Activated T-helper 9 cell treated with anti-CD3 and anti-CD28 coated beads, Interleukin-2, amount 50 U/mL, for 16 hours (primary cell): ENCODE measurements at regions not wholly inside any gene's neighbourhood (a gene's known extent, or its start where the extent isn't known, plus 50 kb on each side); places are given as distances from the start of the nearest gene placed in this dataset.

Source experiments
- DNase-seq: peaks from one replicate; pipeline ENCODE4 v3.0.0-alpha.2; 2020; ENCODE audit warnings: low read depth

DNA sequence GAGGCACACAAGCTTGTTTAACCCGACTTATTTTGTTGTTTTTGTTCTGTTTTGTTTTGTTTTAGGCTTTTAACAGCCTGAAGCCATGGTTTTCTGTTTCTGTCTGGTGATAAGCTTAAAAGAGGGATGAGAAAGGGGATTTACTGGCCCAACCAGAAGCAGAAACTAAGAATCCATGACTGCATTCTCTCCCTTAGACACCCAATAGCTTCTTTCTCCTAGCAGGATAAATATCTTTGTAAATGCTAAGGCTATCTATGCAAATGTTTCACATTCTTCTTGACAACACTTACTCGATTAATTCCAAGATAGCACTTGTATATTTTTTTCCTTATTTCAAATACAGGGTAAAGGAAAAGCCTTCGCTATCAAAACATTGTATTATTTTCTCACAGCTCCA lies 53.7 kb upstream of the SMAD1 start:
- no peak for DNase-seq

DNA sequence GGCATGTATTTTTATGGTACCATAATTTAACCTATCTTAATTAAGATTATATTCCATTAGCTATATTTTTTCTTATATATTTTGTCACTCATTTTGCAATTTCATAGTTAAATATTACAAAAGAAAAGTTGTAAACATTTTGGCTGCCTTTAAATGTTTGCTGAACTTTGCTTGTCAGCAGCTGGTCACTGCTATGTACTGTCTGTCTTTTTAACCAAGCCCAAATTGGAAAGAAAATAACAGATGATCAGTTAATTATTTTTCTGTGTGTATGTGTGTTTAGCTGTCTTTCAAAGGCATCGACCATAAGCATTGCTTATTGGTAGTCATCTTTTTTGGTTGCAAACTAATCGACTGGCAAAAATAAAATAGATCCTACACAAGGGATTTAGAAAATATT lies 54.4 kb upstream of the SMAD1 start:
- no peak for DNase-seq

DNA sequence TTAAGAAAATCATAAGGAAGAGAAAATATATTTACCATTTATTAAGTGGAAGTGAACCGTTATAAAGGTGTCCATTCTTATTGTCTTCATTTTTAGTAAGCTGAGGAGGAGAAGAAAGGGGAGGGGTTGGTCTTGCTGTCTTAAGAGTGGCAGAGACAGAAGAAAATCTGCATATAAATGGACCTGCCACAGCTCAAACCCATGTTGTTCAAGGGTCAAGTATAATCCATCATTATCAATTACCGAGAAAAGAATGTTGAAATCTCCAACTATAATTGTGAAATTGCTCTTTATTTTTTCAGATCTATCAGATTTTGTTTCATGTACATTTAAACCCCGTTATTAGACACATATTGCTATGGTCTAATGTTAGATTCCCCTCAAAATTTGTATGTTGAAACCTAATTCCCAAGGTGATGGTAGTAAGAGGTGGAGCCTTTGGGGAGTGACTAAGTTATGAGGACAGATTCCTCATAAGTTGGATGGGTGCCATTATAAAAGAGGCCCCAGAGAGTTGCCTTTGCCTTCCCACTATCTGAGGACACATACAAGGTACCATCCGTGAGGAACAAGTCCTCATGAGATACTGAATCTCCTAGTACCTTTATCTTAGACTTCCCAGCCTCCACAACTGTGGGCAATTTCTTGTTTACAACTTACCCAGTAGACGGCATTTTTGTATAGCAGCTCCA lies 58.5 kb upstream of the SMAD1 start:
- DNase-seq = no peak

DNA sequence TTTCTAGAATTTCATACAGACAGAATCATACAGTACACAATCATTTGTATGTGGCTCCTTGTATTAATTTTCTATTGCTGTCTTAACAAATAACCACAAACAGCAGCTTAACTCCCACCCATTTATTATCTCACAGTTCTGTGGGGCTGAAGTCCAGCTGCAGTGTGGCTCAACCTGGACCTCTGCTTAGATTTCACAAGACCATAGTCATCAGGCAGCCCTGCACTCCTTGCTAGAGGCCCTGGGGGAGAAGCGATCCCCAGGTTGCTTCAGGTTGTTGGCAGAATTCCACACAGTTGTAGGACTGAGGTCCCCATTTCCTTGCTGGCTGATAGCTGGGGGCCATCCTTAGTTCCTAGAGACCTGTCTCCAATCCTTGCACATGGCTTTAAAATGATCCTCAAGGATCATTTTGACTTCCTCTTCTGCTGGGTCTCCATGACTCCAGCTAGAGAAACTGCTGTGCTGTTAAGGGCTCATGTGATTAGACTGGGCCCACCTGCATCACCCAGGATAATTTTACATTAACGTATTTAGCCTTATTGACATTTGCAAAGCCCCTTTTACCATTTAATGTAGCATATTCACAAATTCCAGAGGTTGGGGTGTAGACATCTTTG lies 60.9 kb upstream of the SMAD1 start:
- no peak for DNase-seq

DNA sequence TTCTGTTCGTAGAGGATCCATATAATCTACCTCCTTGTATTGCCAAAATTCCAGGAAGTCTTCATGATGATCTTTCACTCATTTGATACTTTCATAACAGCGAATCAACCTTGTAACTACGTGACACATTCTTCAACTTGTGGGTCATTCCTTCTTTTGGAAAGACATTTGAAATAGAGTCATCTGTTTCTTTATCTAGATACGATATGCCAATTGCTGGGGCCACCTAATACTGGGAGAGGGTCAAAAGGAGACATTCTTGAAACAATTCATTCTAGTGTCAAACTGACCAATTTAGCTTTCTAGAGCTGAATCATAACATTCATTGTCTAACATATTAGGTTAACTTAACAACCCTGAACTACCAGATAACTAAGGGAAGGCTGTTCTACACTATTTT lies 62.9 kb upstream of the SMAD1 start:
- DNase-seq = no peak

DNA sequence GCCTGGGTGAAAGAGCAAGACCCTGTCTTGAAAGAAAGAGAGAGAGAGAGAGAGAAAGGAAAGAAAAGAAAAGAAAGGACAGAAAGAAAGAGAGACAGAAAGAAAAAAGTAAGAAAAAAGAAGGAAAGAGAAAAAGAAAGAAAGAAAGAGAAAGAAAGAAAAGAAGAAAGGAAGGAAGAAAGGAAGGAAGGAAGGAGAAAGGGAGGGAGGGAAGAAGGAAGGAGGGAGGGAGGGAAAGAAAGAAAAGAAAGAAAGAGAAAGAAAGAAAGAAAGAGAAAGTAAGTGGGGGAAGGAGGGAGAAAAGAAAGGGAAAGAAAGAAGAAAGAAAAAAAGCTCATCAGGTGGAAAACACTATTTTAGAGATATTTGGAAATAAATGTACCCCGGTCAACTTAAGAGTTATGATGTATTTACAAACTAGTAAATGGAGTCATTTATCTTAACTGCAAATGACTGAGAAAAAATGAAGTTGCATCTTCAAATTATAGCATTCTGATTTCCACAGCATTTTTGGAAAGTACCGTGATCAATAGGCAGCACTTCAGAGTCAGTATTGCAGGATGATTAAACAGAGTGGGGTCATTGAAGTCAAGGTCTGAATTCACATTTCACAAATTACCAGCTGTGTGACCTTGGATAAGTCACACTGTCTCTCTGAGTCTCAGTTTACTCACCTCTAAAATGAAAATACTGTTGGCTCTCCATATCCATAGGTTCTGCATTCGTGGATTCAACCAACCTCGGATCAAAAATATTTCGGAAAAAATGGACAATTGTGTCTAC lies 64.1 kb upstream of the SMAD1 start:
- DNase-seq = no peak

DNA sequence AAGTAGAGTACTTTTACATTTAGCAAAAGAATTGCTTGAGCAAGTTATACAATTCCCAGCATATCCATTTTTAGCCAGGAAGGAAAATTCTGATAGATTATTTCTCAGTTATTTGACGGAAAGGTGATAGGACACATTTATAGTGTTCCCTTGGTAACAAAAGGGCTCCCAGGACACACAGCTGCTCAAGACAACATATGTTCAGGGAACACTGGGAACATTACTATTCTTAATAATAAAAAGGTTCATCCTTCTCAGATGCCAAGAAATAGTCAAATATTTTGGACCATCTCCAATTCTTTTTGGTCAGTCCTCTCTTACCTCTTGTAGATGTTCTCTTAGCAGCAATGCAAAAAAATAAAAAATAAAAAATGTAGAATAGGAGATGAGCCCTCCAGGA lies 66.8 kb upstream of the SMAD1 start:
- DNase-seq = no peak

DNA sequence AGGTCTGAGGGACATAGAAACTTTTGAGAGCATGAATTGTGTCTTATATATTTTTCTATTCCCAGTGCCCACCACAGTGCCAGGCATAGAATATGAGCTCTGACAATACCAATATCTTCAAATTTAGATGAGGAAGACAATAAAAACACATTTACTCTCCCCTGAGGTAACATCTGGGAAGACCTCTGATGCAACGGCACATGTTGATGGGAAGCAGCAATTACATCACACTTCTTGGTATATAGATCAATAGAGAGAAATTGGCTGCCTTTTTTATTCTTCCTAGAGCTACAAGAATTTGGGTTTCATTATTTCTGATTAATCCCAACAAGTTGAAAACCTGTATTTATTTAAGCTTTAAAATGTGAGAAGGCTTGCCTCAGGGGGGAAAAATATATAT lies 67.4 kb upstream of the SMAD1 start:
- DNase-seq = no peak

DNA sequence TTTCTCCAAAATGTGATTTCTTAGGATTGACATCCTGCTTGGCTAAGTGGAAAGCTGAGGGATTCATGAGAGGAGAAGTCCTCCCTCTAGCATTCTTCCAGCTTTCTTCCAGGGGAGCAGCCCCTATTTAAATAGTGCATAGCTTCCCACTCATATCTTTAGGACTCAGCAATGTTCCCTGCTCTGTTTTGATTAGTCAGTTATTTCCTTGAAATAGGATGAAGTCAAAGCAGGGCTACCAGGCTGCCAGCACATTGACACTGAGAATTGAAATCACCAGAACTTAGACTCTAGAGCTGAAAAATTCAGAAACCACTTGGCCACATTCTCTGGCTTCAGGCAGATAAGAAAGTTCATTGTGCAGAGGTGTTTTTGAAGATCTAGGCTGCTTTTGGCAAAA lies 74.7 kb upstream of the SMAD1 start:
- no peak for DNase-seq

DNA sequence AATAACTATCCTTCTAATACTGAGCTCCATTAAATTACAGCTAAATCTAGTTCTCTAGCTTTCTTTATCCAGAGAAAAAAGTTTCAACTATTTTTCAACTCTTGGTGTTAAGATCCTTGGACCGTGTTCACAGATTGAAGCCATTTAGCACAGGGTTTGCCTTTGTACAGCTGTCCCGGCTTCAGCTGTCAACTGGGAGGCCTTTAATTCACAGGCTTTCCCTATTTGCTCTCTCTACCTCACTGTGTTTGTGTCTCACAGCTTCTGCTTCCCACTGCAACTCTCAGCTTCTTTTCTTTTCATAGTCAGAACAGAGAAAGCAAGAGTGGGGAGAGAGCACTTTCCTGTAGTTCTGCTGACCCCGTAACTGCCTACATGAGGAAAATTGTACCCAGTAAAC lies 76.9 kb upstream of the SMAD1 start:
- no peak for DNase-seq

DNA sequence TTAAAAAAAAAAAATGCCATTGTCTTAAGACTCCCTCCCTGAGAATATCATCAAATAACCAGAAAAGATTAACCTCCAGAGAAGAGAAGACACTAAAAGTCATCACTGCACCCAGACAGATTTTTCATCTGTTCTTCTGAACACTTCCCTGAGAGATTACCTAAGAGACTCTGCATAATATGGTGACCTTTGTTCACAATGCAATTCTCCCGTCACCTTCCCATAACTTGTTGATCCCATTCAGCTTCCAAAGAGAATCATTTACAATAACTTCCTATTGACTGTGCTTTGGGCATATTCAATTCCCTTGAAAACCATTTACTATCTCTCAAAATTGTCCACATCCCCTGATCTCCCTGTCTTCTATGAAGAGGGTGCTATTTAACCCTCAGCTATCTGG lies 85.1 kb upstream of the SMAD1 start:
- DNase-seq = no peak

DNA sequence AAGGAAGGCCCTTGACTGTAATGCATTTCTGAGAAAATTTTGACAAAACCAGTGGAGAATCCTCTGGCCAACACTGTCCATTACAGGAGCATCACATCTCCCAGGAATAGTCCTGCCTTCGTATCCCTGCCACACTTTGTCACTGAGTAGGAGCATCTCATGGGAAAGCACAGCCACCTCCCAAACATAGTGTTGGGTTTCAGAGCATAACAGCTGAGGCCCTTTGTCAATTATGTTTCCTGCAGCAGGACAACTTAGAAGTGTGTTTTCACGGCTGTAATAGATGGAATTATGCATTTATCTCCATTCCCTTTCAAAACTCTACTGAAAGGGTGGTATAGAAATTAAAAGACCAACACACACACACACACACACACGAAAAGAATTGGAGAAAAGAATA lies 91.1 kb upstream of the SMAD1 start:
- no peak for DNase-seq

DNA sequence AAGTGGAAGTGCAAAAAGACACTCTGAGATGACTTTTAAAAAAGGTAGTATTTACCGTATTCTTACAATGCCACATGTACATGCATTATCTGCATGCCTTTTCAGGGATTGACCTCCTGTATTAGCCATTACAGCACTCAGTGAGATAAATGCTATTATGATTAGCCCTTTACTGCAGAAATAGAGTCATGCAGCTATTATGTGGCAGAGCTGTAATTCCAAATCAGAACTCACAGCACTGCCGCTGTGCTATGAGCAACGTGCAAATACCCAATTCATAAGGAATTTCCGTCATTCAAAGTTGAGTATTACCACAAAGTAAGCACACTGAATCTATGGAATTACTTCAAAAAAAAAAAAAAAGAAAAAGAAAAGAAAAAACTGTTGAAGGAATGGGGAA lies 92.1 kb upstream of the SMAD1 start:
- DNase-seq = no peak

DNA sequence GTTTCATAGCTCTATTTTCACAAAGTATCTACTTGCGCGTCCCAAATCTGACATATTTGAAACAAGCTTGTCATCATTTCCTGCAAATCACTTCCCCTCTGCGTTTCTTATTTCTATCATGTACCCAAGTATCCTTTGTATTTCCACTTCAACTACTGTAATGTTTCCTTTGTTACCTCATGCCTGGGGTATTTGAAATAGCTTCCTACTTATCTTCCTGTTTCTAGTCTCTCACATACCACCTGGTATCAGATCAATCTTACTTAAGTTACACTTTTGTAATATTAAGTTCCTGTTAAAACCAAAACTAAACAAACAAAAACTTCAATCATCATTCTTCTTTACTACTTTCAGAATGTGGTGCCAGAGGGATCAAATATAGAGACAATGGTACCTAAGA lies 93.6 kb upstream of the SMAD1 start:
- no peak for DNase-seq

DNA sequence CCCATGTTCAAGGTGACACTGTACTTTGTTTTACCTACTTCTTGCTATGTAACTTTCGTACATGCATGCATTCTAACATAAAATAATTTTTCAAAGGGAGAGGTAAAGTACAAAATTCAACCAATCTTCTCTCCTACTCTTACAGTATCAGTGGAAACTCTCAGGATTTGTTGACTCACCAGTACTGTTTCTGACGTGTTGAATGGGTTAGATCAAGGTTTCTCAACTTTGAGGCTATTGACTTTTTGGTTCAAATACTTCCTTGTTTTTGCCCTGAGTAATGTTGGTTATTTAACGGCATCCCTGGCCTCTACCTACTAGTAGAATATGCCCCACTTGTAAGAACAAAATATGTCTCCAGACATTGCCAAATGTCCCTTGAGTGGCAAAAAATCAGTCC lies 94.6 kb upstream of the SMAD1 start:
- DNase-seq = no peak

DNA sequence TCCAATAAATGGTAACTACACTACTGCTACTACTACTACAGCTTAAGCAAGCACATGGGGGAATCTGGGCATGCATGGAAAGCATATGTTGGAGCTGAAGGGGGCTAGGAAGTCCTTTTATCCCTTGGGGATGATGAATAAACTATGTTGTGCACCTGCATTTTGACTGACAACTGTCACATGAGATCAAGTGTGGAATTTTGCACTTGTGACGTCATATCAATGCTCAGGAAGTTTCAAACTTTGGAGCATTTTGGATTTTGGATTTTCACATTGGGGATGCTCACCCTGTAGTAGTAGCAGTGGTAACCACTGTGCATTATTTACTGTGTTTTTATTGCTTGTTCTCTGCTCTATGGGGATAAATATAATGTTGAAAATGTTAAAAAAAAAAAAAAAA lies 100.5 kb upstream of the SMAD1 start:
- DNase-seq = no peak

DNA sequence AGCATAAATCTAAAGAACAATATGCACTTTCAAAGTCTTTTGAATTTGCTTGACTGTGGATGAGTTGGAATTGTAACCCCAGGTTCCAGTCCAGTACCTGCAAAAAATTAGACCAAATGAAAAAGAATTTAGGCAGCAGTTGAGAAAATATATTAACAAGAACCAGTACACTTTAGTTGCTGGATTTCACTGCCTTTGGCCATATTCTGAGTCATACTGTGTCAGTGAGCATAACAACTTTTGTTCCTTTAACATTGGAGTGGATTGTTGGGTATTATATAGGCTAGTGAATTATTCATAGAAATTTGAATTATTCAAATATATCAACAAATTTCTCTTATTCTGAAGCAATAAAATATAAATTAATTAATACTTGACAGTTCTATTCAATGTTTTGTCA lies 101.5 kb upstream of the SMAD1 start:
- no peak for DNase-seq

DNA sequence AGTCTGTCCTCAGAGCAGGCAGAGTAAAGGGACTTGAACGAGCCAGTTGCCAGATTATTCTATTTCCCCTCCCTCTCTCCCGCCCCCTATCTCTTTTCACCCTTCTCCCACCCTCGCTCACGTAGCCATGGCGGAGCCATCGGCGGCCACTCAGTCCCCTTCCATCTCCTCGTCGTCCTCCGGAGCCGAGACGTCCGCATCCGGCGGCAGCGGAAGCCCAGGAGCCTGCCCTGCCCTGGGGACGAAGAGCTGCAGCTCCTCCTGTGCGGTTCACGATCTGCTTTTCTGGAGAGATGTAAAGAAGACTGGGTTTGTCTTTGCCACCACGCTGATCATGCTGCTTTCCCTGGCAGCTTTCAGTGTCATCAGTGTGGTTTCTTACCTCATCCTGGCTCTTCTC lies 106.2 kb upstream of the SMAD1 start:
- DNase-seq = no peak

DNA sequence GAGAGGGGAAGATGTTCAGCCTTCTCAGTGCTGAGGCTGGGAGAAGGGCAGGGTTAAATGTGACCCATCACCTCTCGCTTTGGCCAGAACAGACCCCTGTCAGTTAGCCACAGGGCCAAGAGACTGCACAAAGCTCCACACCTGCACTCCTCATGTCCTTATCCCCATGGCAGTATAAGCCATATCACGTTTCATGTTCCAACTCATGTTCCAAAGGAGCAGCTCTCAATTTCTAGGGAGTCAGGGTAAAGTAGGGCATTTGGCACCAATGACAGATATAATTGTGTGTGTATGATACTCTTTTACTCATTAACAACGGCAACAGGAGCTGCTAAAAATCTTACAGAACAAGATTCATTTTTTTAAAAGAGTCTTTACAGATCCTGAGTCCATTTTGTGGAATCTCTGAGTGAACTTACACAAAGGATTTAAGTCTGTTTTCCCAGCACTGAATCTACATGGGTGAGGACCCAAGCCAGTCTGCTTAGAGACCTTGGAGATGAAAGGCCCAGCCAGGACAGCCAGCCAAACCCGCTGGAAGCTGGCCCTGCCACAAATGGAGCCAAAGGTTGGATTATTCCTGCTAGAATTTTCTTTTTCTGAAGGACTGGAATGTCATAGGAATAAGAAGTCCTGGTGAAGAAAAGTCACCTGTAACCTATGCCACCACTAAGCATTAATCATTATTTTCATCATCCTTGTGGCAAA lies 129.1 kb upstream of the SMAD1 start:
- DNase-seq = no peak

DNA sequence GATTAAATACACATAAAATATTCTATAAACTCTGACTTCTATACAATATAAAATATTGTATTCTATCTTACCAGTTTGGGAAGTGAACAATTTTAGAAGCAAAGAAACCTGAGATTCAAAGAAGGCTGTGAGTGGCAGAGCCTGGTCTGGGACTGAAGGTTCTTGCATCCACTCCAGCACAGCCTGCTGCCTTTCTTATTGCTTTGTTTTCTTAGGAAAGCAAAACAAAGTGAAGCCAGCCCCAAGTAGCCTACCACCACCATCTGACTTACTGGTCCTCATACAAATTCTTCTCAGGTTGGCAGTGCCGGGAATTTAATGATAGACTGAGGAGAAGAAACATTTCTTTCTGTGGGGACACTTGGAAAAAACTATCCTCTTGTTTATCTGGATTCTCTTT lies 129.7 kb upstream of the SMAD1 start:
- DNase-seq = no peak

DNA sequence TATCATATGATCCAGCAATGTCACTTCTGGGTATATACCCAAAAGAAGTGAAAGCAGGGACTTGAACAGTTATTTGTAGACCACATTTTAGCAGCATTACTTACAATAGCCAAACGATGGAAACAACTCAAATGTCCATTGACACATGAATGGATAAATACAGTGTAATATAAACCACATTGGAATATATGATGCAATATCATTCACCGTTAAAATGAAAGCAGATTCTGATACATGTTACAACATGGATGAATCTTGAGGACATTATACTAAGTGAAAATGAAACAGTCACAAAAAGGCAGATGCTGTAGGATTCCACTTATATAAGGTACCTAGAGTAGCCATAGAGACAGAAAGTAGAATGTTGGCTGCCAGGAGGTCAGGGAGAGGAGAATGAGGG lies 130.5 kb upstream of the SMAD1 start:
- no peak for DNase-seq

DNA sequence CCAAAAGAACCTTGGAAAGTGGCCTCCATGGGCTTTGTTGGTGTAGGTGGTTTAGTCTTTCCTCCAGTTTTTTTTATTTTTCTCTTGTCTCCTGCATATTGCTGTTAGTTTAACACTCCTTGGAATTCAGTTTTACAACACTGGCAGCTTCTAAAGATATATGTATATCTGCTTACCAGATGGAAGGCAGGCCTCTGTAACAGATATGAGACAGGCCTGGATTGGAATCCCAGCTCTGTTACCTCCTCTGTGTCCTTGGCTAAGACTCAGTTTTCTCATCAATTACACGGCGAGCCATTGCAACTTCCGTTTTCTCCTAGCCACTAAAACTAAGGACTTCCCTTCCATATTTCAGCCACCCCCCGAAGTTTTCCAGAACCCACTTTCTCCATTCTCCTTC lies 133.4 kb upstream of the SMAD1 start:
- no peak for DNase-seq

DNA sequence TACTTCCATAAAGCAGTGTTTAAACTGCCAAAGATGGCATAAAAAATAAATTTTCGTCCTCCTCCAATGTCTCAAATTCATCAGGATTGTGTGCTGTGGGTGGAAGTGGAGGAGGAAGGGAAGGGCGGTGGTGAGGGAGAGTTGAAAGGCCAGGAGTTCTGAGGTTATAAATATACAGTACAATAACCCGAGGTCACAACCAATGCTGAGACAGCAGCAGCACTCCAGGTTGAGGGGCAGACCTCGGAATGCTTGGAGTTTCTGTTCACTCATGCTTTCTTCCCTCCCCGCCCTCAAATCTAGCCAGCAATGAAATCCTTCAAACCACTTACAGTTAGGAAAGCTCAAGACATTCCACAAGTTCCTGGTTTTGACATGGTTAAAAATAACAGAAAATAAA lies 134.0 kb upstream of the SMAD1 start:
- DNase-seq = no peak
